B cell (primary cell): ENCODE measurements at regions not wholly inside any gene's neighbourhood (a gene's known extent, or its start where the extent isn't known, plus 50 kb on each side); places are given as distances from the start of the nearest gene placed in this dataset.

Experiments
- ATAC-seq: fragments of 200-7000 bp; cut with Tn5 transposase; one replicate; pipeline ENCODE4 v1.10.0; 2021; ENCODE audit warnings: low read depth, mild to moderate bottlenecking, moderate number of reproducible peaks, moderate library complexity
- CTCF ChIA-PET: fragments of 350-600 bp; sonication (Branson Sonifier 250); formaldehyde crosslinking; loops from one replicate; lab custom pipeline; 2021; ENCODE audit warnings: antibody characterized with exemption, inconsistent platforms; lab: Charles Lee
- POLR2A ChIA-PET: fragments of 350-600 bp; sonication (Branson Sonifier 250); formaldehyde crosslinking; loops from one replicate; lab custom pipeline; 2021; ENCODE audit warnings: antibody characterized with exemption; lab: Charles Lee
- DNase-seq: peaks from one replicate; pipeline ENCODE4 v3.0.0; 2013
- H2AFZ ChIP-seq: 2 replicates; pipeline ENCODE4 v1.6.1; 2012; ENCODE audit warnings: mild to moderate bottlenecking, low read depth, low read length; ENCODE audit not compliant: insufficient read depth, poor library complexity, severe bottlenecking
- H3K27ac ChIP-seq, 2 donors: 1 replicate in 1 of 2; 2 replicates in 1 of 2; pipeline ENCODE4 v1.5.1; 2012 to 2013; ENCODE audit warnings: low read length in 2 of 2, mild to moderate bottlenecking in 2 of 2, moderate library complexity in 1 of 2
- H3K27me3 ChIP-seq, 4 experiments: fragments of 200-600 bp in 1 of 4; sonication (generic) in 1 of 4; replicated peaks in 1 of 4; 1 replicate in 2 of 4; 2 replicates in 2 of 4; pipeline versions ENCODE4 v1.6.1 to v1.7.0; 2013 to 2016; ENCODE audit warnings: low read length in 3 of 4, mild to moderate bottlenecking in 2 of 4, mixed read lengths in 1 of 4, moderate library complexity in 1 of 4; ENCODE audit not compliant: insufficient read depth in 4 of 4, control insufficient read depth in 3 of 4; ENCODE audit errors: control extremely low read depth in 1 of 4
- H3K36me3 ChIP-seq, 2 experiments: replicated peaks in 1 of 2; 1 replicate in 1 of 2; 2 replicates in 1 of 2; pipeline versions ENCODE4 v1.6.1 to v1.7.1; 2013; ENCODE audit warnings: low read length in 1 of 2; ENCODE audit not compliant: insufficient read depth in 2 of 2, control insufficient read depth in 1 of 2; ENCODE audit errors: control extremely low read depth in 1 of 2, extremely low read depth in 1 of 2
- H3K4me1 ChIP-seq, 2 donors: fragments of 200-600 bp in 1 of 2; sonication (generic) in 1 of 2; 1 replicate in 1 of 2; 2 replicates in 1 of 2; pipeline versions ENCODE4 v1.5.1 to v1.6.1; 2013 to 2017; ENCODE audit warnings: low read length in 2 of 2; ENCODE audit not compliant: control insufficient read depth in 2 of 2, insufficient read depth in 2 of 2
- H3K4me2 ChIP-seq: replicated peaks from 2 replicates; pipeline ENCODE3; 2012; ENCODE audit warnings: mild to moderate bottlenecking, low read depth, low read length; ENCODE audit not compliant: poor library complexity, severe bottlenecking
- H3K4me3 ChIP-seq, 5 experiments: fragments of 200-600 bp in 1 of 5; sonication (generic) in 1 of 5; 1 replicate in 3 of 5; 2 replicates in 2 of 5; pipeline versions ENCODE4 v1.5.1 to v1.7.0; 2011 to 2016; ENCODE audit warnings: low read length in 4 of 5, mild to moderate bottlenecking in 4 of 5, low read depth in 2 of 5, control low read depth in 1 of 5, moderate library complexity in 1 of 5; ENCODE audit not compliant: insufficient read depth in 1 of 5; ENCODE audit errors: control extremely low read depth in 1 of 5, extremely low read depth in 1 of 5
- H3K79me2 ChIP-seq: fragments of 200-600 bp; sonication (generic); one replicate; pipeline ENCODE4 v1.6.0; 2016; ENCODE audit warnings: low read length; ENCODE audit not compliant: control insufficient read depth, insufficient read depth
- H3K9ac ChIP-seq: fragments of 200-600 bp; sonication (generic); 2 replicates; pipeline ENCODE4 v1.6.1; 2017; ENCODE audit warnings: mild to moderate bottlenecking, low read length, moderate library complexity
- H3K9me3 ChIP-seq, 3 donors: one replicate each; pipeline versions ENCODE4 v1.6.1 to v1.7.1; 2013; ENCODE audit warnings: low read length in 2 of 3; ENCODE audit not compliant: control insufficient read depth in 2 of 3, insufficient read depth in 1 of 3; ENCODE audit errors: control extremely low read depth in 1 of 3
- H4K20me1 ChIP-seq: 2 replicates; pipeline ENCODE4 v1.6.0; 2012; ENCODE audit warnings: mild to moderate bottlenecking, low read length; ENCODE audit not compliant: insufficient read depth, control insufficient read depth, poor library complexity, severe bottlenecking
- H3K27ac Mint-ChIP-seq: one replicate; pipeline ENCODE4 v1.8.0; 2021; ENCODE audit warnings: mixed read lengths
- H3K27me3 Mint-ChIP-seq: one replicate; pipeline ENCODE4 v1.8.0; 2021; ENCODE audit warnings: mixed read lengths
- H3K4me1 Mint-ChIP-seq: one replicate; pipeline ENCODE4 v1.8.0; 2021; ENCODE audit warnings: mixed read lengths
- H3K4me3 Mint-ChIP-seq: one replicate; pipeline ENCODE4 v1.8.0; 2021; ENCODE audit warnings: mixed read lengths
- H3K9me3 Mint-ChIP-seq: one replicate; pipeline ENCODE4 v1.8.0; 2022; ENCODE audit warnings: mixed read lengths; ENCODE audit not compliant: insufficient read depth
- CTCF ChIP-seq: fragments of 200-600 bp; IDR thresholded peaks from one replicate; pipeline ENCODE4 v1.8.0; 2022; ENCODE audit warnings: antibody characterized with exemption, mild to moderate bottlenecking
- EZH2 ChIP-seq: IDR thresholded peaks from 2 replicates; pipeline ENCODE4 v1.6.1; 2012; ENCODE audit warnings: borderline replicate concordance, low read depth, mild to moderate bottlenecking, moderate library complexity, low read length; ENCODE audit not compliant: insufficient read depth, poor library complexity, severe bottlenecking
- WGBS: methylation state at CpG from one replicate; pipeline ENCODE4 v1.1.5; 2013; ENCODE audit warnings: missing lambda C conversion rate; ENCODE audit not compliant: insufficient coverage; 5-methylcytosine and 5-hydroxymethylcytosine counted together
- intact Hi-C: fragments of 100-400 bp; cut with micrococcal nuclease; formaldehyde crosslinking; loops from one replicate; pipeline ENCODE4 v1.10.0; 2022

- Histone ChIP-seq H3K36me3 (no peaks in the 10 kb centered on the region), H3K4me3 (no peak overlapping the region), H3K27ac (no peak overlapping the region), H3K9ac (no peak overlapping the region), H3K4me2 (no peak overlapping the region), H4K20me1 (no peaks in the 10 kb centered on the region), H3K27me3 (no peaks in the 10 kb centered on the region), H2AFZ (no peak overlapping the region), H3K79me2 (no peaks in the 10 kb centered on the region), H3K4me1 (no peaks in the 10 kb centered on the region), H3K9me3 (no peaks in the 10 kb centered on the region)
- CTCF ChIA-PET, result no interaction called here
- no peak overlapping the region for H3K27ac Mint-ChIP-seq
- H3K4me1 Mint-ChIP-seq, result peaks cover 3% of the 10 kb centered on the region
- DNase-seq (no peak), ATAC-seq (no peak)
- no peak overlapping the region for H3K4me3 Mint-ChIP-seq
- no peaks in the 10 kb centered on the region for H3K9me3 Mint-ChIP-seq
- intact Hi-C loops, result no loop called here
- TF ChIP-seq CTCF (no peak), EZH2 (no peak)
- POLR2A ChIA-PET, result no interaction called here
- H3K27me3 Mint-ChIP-seq, result peaks cover 10% of the 10 kb centered on the region
- 25% methylated on average over 1 of the region's 2 CpGs for WGBS
These were observed 76.5 kb upstream of the BOD1L1 start for GRCh38 chr4:13704035-13704434.

- DNase-seq, result no peak
- TF ChIP-seq CTCF, result no peak
- no peak for TF ChIP-seq EZH2
- Mint-ChIP-seq H3K9me3 (no peaks in the 10 kb centered on the region), H3K4me1 (peaks cover 3% of the 10 kb centered on the region), H3K27me3 (peaks cover 9% of the 10 kb centered on the region), H3K4me3 (no peak overlapping the region), H3K27ac (no peak overlapping the region)
- Histone ChIP-seq H4K20me1 (no peaks in the 10 kb centered on the region), H3K27ac (no peak overlapping the region), H2AFZ (no peak overlapping the region), H3K4me2 (no peak overlapping the region), H3K27me3 (no peaks in the 10 kb centered on the region), H3K4me1 (no peaks in the 10 kb centered on the region), H3K9ac (no peak overlapping the region), H3K9me3 (no peaks in the 10 kb centered on the region), H3K36me3 (no peaks in the 10 kb centered on the region), H3K79me2 (no peaks in the 10 kb centered on the region), H3K4me3 (no peak overlapping the region)
- POLR2A ChIA-PET, result no interaction called here
- intact Hi-C loops, result no loop called here
- CTCF ChIA-PET, result no interaction called here
- no peak for ATAC-seq
These were observed 77.2 kb upstream of the BOD1L1 start for GRCh38 chr4:13704761-13705160.
